Endothelial cell of umbilical vein (primary cell): ENCODE measurements at regions not wholly inside any gene's neighbourhood (a gene's known extent, or its start where the extent isn't known, plus 50 kb on each side); places are given as distances from the start of the nearest gene placed in this dataset.

ENCODE experiments used
- EZH2 ChIP-seq: IDR thresholded peaks from 2 replicates; pipeline ENCODE4 v1.6.1; 2012; ENCODE audit warnings: borderline replicate concordance, low read depth, mild to moderate bottlenecking, moderate library complexity, low read length, inconsistent platforms; ENCODE audit not compliant: severe bottlenecking
- TF ChIP-seq, protein P1 (sequence below), 2 donors: IDR thresholded peaks; 1 replicate in 1 of 2; 2 replicates in 1 of 2; pipeline ENCODE4 v1.5.1; 2011; ENCODE audit warnings: low read length in 2 of 2, mild to moderate bottlenecking in 2 of 2, moderate library complexity in 2 of 2, control low read depth in 1 of 2, inconsistent platforms in 1 of 2, low read depth in 1 of 2; ENCODE audit not compliant: insufficient read depth in 1 of 2; ENCODE audit errors: extremely low read depth in 1 of 2

DNA sequence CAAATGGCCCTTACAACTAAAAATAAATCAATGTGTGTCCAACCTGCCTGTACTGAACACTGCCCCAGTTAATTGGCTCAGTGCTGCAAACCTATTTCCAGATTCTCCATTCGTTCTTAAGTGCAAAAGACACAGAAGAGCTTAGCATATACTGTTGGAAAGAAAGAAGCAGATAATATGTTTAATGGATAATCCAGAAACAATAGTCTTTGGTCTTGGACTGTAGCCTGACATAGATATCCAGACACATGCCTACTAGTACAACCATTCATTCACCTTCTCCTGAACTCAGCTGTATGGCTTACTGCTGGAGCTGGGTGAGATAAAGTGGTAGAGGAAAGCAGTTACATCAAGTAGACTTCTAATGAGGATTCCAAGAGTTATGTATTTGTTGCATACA, 77.0 kb downstream of the LUZP4 start:
- TF ChIP-seq EZH2, result no peak
- TF ChIP-seq, protein P1, sequence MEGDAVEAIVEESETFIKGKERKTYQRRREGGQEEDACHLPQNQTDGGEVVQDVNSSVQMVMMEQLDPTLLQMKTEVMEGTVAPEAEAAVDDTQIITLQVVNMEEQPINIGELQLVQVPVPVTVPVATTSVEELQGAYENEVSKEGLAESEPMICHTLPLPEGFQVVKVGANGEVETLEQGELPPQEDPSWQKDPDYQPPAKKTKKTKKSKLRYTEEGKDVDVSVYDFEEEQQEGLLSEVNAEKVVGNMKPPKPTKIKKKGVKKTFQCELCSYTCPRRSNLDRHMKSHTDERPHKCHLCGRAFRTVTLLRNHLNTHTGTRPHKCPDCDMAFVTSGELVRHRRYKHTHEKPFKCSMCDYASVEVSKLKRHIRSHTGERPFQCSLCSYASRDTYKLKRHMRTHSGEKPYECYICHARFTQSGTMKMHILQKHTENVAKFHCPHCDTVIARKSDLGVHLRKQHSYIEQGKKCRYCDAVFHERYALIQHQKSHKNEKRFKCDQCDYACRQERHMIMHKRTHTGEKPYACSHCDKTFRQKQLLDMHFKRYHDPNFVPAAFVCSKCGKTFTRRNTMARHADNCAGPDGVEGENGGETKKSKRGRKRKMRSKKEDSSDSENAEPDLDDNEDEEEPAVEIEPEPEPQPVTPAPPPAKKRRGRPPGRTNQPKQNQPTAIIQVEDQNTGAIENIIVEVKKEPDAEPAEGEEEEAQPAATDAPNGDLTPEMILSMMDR (IDR thresholded peaks at IDR 0.05; ENCODE audit: extremely low read depth in 1 of 2, insufficient read depth in 1 of 2, low read depth in 1 of 2, low read length in 2 of 2), result no peak
